ENCODE measurements at regions not wholly inside any gene's neighbourhood (a gene's known extent, or its start where the extent isn't known, plus 50 kb on each side); places are given as distances from the start of the nearest gene placed in this dataset.

- no peak for DNase-seq (ENCODE audit: insufficient read length, low spot score)
- FAIRE-seq: no peak
- TF ChIP-seq TAF1 (IDR thresholded peaks at IDR 0.05; ENCODE audit: low read depth, low read length) (no peak), POLR2A (IDR thresholded peaks at IDR 0.05; ENCODE audit: low read depth, low read length) (no peak), POLR2AphosphoS5 (IDR thresholded peaks at IDR 0.05; ENCODE audit: low read depth, low read length) (no peak), SPI1 (IDR thresholded peaks at IDR 0.05; ENCODE audit: low read depth, low read length) (no peak), PAX5 (IDR thresholded peaks at IDR 0.05; ENCODE audit: insufficient read depth, low read length, severe bottlenecking) (no peak), POU2F2 (IDR thresholded peaks at IDR 0.05; ENCODE audit: low read depth, low read length) (no peak)
Measured at GRCh38 chr4:1494416-1495315, 88.4 kb upstream of the NKX1-1 start.

- no peak for FAIRE-seq
- TF ChIP-seq POLR2A (IDR thresholded peaks at IDR 0.05; ENCODE audit: low read depth, low read length) (no peak), TAF1 (IDR thresholded peaks at IDR 0.05; ENCODE audit: low read depth, low read length) (no peak), POU2F2 (IDR thresholded peaks at IDR 0.05; ENCODE audit: low read depth, low read length) (no peak), SPI1 (IDR thresholded peaks at IDR 0.05; ENCODE audit: low read depth, low read length) (no peak), POLR2AphosphoS5 (IDR thresholded peaks at IDR 0.05; ENCODE audit: low read depth, low read length) (no peak), PAX5 (IDR thresholded peaks at IDR 0.05; ENCODE audit: insufficient read depth, low read length, severe bottlenecking) (no peak)
- no peak for DNase-seq (ENCODE audit: insufficient read length, low spot score)
Measured at GRCh38 chr4:1493540-1494287, 87.5 kb upstream of the NKX1-1 start.

- FAIRE-seq (no peak), DNase-seq (ENCODE audit: insufficient read length, low spot score) (no peak)
- TF ChIP-seq POLR2AphosphoS5 (IDR thresholded peaks at IDR 0.05; ENCODE audit: low read depth, low read length): no peak
- TF ChIP-seq POU2F2 (IDR thresholded peaks at IDR 0.05; ENCODE audit: low read depth, low read length): no peak
Measured at GRCh38 chr4:1492651-1493539, 86.7 kb upstream of the NKX1-1 start.

GRCh38 chr4:1492142-1492457, 85.9 kb upstream of the NKX1-1 start:
- no peak for TF ChIP-seq POLR2AphosphoS5 (IDR thresholded peaks at IDR 0.05; ENCODE audit: low read depth, low read length)
- TF ChIP-seq SPI1 (IDR thresholded peaks at IDR 0.05; ENCODE audit: low read depth, low read length): no peak
- no peak for TF ChIP-seq POU2F2 (IDR thresholded peaks at IDR 0.05; ENCODE audit: low read depth, low read length)
- no peak for TF ChIP-seq PAX5 (IDR thresholded peaks at IDR 0.05; ENCODE audit: insufficient read depth, low read length, severe bottlenecking)
- no peak for TF ChIP-seq POLR2A (IDR thresholded peaks at IDR 0.05; ENCODE audit: low read depth, low read length)
- no peak for TF ChIP-seq TAF1 (IDR thresholded peaks at IDR 0.05; ENCODE audit: low read depth, low read length)
- FAIRE-seq: no peak

GRCh38 chr4:1491328-1492141, 85.3 kb upstream of the NKX1-1 start:
- FAIRE-seq: no peak
- no peak for DNase-seq (ENCODE audit: insufficient read length, low spot score)
- TF ChIP-seq SPI1 (IDR thresholded peaks at IDR 0.05; ENCODE audit: low read depth, low read length): no peak
- no peak for TF ChIP-seq POU2F2 (IDR thresholded peaks at IDR 0.05; ENCODE audit: low read depth, low read length)
- no peak for TF ChIP-seq POLR2A (IDR thresholded peaks at IDR 0.05; ENCODE audit: low read depth, low read length)
- no peak for TF ChIP-seq PAX5 (IDR thresholded peaks at IDR 0.05; ENCODE audit: insufficient read depth, low read length, severe bottlenecking)
- no peak for TF ChIP-seq POLR2AphosphoS5 (IDR thresholded peaks at IDR 0.05; ENCODE audit: low read depth, low read length)

More at GRCh38 chr4:1492142-1492457, 85.9 kb upstream of the NKX1-1 start:
- DNase-seq (ENCODE audit: insufficient read length, low spot score): no peak

GRCh38 chr4:1490654-1491327, 84.5 kb upstream of the NKX1-1 start:
- no peak for FAIRE-seq
- TF ChIP-seq POLR2AphosphoS5 (IDR thresholded peaks at IDR 0.05; ENCODE audit: low read depth, low read length) (no peak), SPI1 (IDR thresholded peaks at IDR 0.05; ENCODE audit: low read depth, low read length) (no peak), POU2F2 (IDR thresholded peaks at IDR 0.05; ENCODE audit: low read depth, low read length) (no peak), TAF1 (IDR thresholded peaks at IDR 0.05; ENCODE audit: low read depth, low read length) (no peak), PAX5 (IDR thresholded peaks at IDR 0.05; ENCODE audit: insufficient read depth, low read length, severe bottlenecking) (no peak), POLR2A (IDR thresholded peaks at IDR 0.05; ENCODE audit: low read depth, low read length) (no peak)
- no peak for DNase-seq (ENCODE audit: insufficient read length, low spot score)

- FAIRE-seq: no peak
- TF ChIP-seq POLR2AphosphoS5 (IDR thresholded peaks at IDR 0.05; ENCODE audit: low read depth, low read length) (no peak), PAX5 (IDR thresholded peaks at IDR 0.05; ENCODE audit: insufficient read depth, low read length, severe bottlenecking) (no peak), TAF1 (IDR thresholded peaks at IDR 0.05; ENCODE audit: low read depth, low read length) (no peak), SPI1 (IDR thresholded peaks at IDR 0.05; ENCODE audit: low read depth, low read length) (no peak), POLR2A (IDR thresholded peaks at IDR 0.05; ENCODE audit: low read depth, low read length) (no peak), POU2F2 (IDR thresholded peaks at IDR 0.05; ENCODE audit: low read depth, low read length) (no peak)
- DNase-seq (ENCODE audit: insufficient read length, low spot score): no peak
Measured at GRCh38 chr4:1490011-1490653, 83.9 kb upstream of the NKX1-1 start.

- no peak for FAIRE-seq
- no peak for TF ChIP-seq POU2F2 (IDR thresholded peaks at IDR 0.05; ENCODE audit: low read depth, low read length)
- TF ChIP-seq POLR2AphosphoS5 (IDR thresholded peaks at IDR 0.05; ENCODE audit: low read depth, low read length): no peak
- TF ChIP-seq POLR2A (IDR thresholded peaks at IDR 0.05; ENCODE audit: low read depth, low read length): no peak
- TF ChIP-seq SPI1 (IDR thresholded peaks at IDR 0.05; ENCODE audit: low read depth, low read length): no peak
- no peak for TF ChIP-seq TAF1 (IDR thresholded peaks at IDR 0.05; ENCODE audit: low read depth, low read length)
- TF ChIP-seq PAX5 (IDR thresholded peaks at IDR 0.05; ENCODE audit: insufficient read depth, low read length, severe bottlenecking): no peak
- no peak for DNase-seq (ENCODE audit: insufficient read length, low spot score)
Measured at GRCh38 chr4:1489639-1489995, 83.4 kb upstream of the NKX1-1 start.

Data from GM12891 (cell line).